Activated CD4-positive, alpha-beta T cell treated with anti-CD3 and anti-CD28 coated beads, Interleukin-2, amount 10 ng/mL, durations not matched to agents 7 days and 5 days (primary cell): ENCODE measurements at regions not wholly inside any gene's neighbourhood (a gene's known extent, or its start where the extent isn't known, plus 50 kb on each side); places are given as distances from the start of the nearest gene placed in this dataset.

Source experiments
- CTCF ChIA-PET: fragments of 350-600 bp; sonication (Branson Sonifier 250); formaldehyde crosslinking; loops from one replicate; lab custom pipeline; 2021; ENCODE audit warnings: antibody characterized with exemption; lab: Charles Lee
- POLR2A ChIA-PET: fragments of 350-600 bp; sonication (Branson Sonifier 250); formaldehyde crosslinking; loops from one replicate; lab custom pipeline; 2021; ENCODE audit warnings: antibody characterized with exemption; lab: Charles Lee
- DNase-seq: peaks from one replicate; pipeline ENCODE4 v3.0.0-alpha.2; 2020
- H3K27ac Mint-ChIP-seq: one replicate; pipeline ENCODE4 v1.8.0; 2021; ENCODE audit warnings: mild to moderate bottlenecking, moderate library complexity, mixed read lengths
- H3K27me3 Mint-ChIP-seq: one replicate; pipeline ENCODE4 v1.8.0; 2021; ENCODE audit warnings: mixed read lengths
- H3K36me3 Mint-ChIP-seq: one replicate; pipeline ENCODE4 v1.8.0; 2021; ENCODE audit warnings: low read depth, mixed read lengths
- H3K4me1 Mint-ChIP-seq: one replicate; pipeline ENCODE4 v1.8.0; 2021; ENCODE audit warnings: mixed read lengths
- H3K4me3 Mint-ChIP-seq: one replicate; pipeline ENCODE4 v1.8.0; 2021; ENCODE audit warnings: mild to moderate bottlenecking, moderate library complexity, mixed read lengths
- H3K9me3 Mint-ChIP-seq: one replicate; pipeline ENCODE4 v1.8.0; 2021; ENCODE audit warnings: mixed read lengths

DNA sequence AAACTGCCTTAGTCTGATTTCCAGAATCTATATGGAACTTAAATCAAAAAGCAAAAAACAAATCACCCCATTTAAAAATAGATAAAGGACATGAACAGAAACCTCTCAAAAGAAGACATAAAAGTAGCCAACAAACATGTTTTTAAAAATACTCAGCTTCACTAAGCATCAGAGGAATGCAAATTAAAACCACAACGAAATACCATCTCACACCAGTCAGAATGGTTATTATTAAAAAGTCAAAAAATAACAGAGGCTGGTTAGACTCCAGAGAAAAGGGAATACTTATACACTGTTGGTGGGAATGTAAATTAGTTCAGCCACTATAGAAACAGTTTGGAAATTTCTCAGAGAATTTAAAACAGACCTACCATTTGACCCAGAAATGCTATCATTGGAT, 367.9 kb downstream of the ZIC4 start:
- DNase-seq: no peak
- Mint-ChIP-seq H3K27ac (no peak overlapping the region), H3K4me3 (no peak overlapping the region), H3K4me1 (no peaks in the 10 kb centered on the region), H3K36me3 (no peaks in the 10 kb centered on the region), H3K27me3 (no peaks in the 10 kb centered on the region), H3K9me3 (peaks cover 15% of the 10 kb centered on the region)
- POLR2A ChIA-PET: no interaction called here
- CTCF ChIA-PET: no interaction called here

DNA sequence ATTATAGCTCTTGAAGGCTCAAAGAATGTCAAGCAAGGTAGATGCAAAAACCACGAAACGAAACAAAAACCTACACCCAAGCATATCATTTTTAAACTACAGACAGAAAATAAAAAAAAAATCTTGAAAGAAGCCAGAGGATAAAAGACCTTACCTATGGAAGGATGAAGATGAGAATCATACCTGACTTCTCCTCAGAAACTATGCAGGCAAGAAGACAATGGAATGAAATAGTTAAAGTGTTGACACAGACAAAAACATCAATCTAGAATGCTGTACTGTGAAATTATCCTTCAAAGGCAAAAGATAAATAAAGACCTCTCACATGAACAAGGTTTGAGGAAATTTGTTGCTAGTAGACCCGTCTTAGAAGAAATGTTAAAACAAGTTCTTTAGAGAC, 372.0 kb downstream of the ZIC4 start:
- CTCF ChIA-PET: interaction anchor here (0.6 kb wide), 1 partner anchor 16 kb away, joined by 3 read pairs; no protein-coding TSS in a partner anchor

DNA sequence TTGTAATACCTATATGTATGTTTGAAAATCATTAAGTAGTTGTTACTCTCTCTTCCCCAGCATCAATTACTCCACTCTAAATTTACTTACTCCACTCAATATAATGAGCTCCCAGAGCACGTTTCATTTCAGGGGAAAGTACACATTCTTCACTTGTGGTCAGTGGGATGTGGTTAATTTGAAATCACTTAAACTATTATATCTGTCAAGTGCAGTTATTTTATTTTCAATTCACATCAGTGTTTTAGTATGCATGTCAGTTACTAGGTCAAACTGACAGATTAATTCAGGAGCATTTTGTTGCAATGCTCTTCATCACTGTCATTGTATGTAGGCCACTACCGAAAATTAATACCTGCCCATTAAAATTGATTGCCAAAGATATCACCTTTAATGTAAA, 376.1 kb downstream of the ZIC4 start:
- POLR2A ChIA-PET: no interaction called here
- Mint-ChIP-seq H3K27ac (no peak overlapping the region), H3K4me3 (no peak overlapping the region), H3K36me3 (no peaks in the 10 kb centered on the region), H3K27me3 (no peaks in the 10 kb centered on the region), H3K4me1 (no peaks in the 10 kb centered on the region), H3K9me3 (peaks cover 9% of the 10 kb centered on the region)
- DNase-seq: no peak
- CTCF ChIA-PET: no interaction called here

More for the DNA sequence above, 372.0 kb downstream of the ZIC4 start:
- no peak for DNase-seq
- Mint-ChIP-seq H3K4me3 (no peak overlapping the region), H3K36me3 (no peaks in the 10 kb centered on the region), H3K4me1 (no peaks in the 10 kb centered on the region), H3K27me3 (no peaks in the 10 kb centered on the region), H3K27ac (no peak overlapping the region), H3K9me3 (peaks cover 11% of the 10 kb centered on the region)
- POLR2A ChIA-PET: no interaction called here

DNA sequence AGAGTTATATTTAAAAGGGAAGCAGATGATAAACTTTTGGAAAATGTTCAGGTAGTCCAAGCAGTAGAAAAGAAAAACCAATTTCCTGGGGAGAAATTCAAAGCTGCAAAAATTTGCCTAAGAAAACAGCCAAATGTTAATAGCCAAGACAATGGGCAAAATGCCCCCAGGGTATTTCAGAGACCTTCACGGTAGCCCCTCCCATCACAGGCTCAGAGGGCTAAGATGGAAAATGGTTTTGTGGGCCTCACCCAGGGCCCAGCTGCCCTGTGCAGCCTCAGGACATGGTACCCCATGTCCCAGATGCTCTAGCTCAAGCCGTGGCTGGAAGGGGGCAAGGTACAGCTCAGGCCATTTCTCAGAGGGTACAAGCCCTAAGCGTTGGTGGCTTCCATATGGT, 391.0 kb downstream of the ZIC4 start:
- ChIA-PET CTCF (no interaction called here), POLR2A (no interaction called here)
- H3K4me1 Mint-ChIP-seq: no peaks in the 10 kb centered on the region
- H3K27ac Mint-ChIP-seq: no peak overlapping the region
- peaks cover 5% of the 10 kb centered on the region for H3K9me3 Mint-ChIP-seq
- no peak overlapping the region for H3K4me3 Mint-ChIP-seq
- no peaks in the 10 kb centered on the region for H3K36me3 Mint-ChIP-seq
- DNase-seq: no peak
- H3K27me3 Mint-ChIP-seq: no peaks in the 10 kb centered on the region

DNA sequence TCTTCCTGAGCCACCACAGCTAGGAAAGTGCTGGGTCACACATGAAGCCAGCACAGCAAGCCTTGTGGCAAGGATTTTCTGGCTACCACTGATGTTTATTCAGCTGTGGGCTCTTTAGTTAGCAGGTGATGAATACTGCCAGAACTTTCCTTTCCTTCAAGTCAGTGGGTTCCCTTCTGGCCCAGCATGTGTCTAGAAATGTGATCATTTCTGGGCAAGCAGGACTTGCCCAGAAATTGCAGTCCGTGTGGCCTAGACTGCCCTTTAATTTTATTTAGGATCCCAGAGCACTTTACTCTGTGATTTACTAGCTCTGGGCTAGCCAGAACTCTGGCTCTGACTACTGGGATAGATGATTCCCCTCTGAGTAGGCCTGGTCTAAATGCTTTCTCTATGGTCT, 397.5 kb downstream of the ZIC4 start:
- H3K27ac Mint-ChIP-seq: no peak overlapping the region
- no peak for DNase-seq
- ChIA-PET CTCF (no interaction called here), POLR2A (no interaction called here)
- no peaks in the 10 kb centered on the region for H3K36me3 Mint-ChIP-seq
- no peaks in the 10 kb centered on the region for H3K9me3 Mint-ChIP-seq
- no peak overlapping the region for H3K4me3 Mint-ChIP-seq
- no peaks in the 10 kb centered on the region for H3K27me3 Mint-ChIP-seq
- no peaks in the 10 kb centered on the region for H3K4me1 Mint-ChIP-seq

DNA sequence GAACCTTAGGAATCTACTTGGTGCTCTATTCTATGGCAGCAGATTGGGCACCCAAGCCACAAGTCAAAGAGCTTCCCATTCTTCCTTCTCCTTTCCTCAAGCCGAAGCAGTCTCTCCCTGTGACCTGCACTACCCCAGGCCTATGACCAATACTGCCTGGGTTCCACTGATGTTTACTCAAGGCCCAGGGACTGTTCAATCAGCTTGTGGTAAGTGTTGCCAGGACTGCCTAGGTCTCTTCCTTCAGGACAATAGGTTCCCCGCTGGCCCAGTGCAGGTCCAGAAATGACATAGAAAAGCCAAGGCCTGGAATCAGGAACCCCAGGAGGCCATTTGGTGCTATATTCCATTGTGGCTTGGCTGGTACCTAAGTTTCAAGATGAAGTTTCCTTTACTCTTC, 397.9 kb downstream of the ZIC4 start:
- Mint-ChIP-seq H3K27me3 (no peaks in the 10 kb centered on the region), H3K4me1 (no peaks in the 10 kb centered on the region), H3K4me3 (no peak overlapping the region), H3K27ac (no peak overlapping the region), H3K36me3 (no peaks in the 10 kb centered on the region), H3K9me3 (no peaks in the 10 kb centered on the region)
- DNase-seq: no peak
- ChIA-PET CTCF (no interaction called here), POLR2A (no interaction called here)

DNA sequence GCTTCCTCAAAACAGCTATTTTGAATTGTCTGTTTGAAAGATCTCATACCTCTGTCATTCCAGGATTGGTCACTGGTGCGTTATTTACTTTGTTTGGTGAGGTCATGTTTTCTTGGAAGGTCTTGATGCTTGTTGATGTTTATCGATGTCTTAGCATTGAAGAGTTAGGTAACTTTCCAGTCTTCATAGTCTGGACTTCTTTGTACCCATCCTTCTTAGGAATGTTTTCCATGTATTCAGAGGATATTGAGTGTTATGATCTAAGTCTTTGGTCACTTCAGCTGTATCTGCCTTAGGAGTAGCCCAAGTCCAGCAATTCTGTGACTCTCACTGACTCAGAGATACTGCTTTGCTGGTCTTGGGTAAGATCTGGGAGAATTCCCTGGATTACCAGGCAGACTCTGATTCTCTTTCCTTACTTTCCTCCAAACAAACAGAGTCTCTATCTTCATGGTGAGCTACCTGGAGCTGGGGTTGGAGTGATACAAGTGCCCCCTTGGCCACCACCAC, 398.6 kb downstream of the ZIC4 start:
- no peak for DNase-seq
- Mint-ChIP-seq H3K4me3 (no peak overlapping the region), H3K27ac (no peak overlapping the region), H3K4me1 (no peaks in the 10 kb centered on the region), H3K36me3 (no peaks in the 10 kb centered on the region), H3K9me3 (no peaks in the 10 kb centered on the region), H3K27me3 (no peaks in the 10 kb centered on the region)
- CTCF ChIA-PET: no interaction called here
- POLR2A ChIA-PET: no interaction called here

DNA sequence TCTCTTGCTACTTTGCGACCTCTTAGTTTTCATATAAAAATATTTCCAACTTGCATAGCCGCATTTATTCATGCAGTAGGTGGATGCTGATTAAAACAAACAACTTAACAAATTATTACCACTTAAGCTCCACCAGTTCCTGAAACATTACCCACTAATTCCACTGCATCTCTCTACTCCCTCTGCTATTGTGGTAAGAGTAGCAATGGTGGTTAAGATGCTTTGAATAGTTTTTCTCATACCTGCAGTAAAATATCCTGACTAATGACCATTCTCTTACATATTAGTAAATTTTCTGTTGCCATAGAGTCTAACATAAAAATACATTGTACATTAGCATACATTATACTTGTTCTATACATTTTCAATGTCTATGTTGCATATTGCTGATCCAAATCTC, 397.6 kb upstream of the PLSCR5 start:
- H3K9me3 Mint-ChIP-seq: no peaks in the 10 kb centered on the region
- DNase-seq: no peak

DNA sequence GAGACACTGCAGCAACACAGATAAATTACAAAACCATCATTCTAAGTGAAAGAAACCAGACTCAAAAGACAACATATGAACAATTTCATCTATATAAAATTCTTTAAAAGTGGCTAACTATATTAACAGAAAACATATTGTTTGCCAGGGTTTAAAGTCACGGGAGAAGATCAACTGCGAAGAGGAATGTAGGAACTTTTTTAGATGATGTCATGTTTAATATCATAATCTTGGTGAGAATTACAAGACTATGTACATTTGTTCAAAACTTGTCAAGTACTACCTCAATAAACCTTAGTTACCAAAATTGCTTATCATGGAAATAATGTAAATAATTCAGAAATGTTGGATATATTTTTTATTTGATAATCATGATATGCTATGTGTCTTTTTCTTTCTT, 395.1 kb upstream of the PLSCR5 start:
- Mint-ChIP-seq H3K27ac (no peak overlapping the region), H3K4me3 (no peak overlapping the region), H3K9me3 (no peaks in the 10 kb centered on the region), H3K4me1 (no peaks in the 10 kb centered on the region), H3K36me3 (no peaks in the 10 kb centered on the region), H3K27me3 (no peaks in the 10 kb centered on the region)
- DNase-seq: no peak
- ChIA-PET CTCF (no interaction called here), POLR2A (no interaction called here)

More for the DNA sequence above, 397.6 kb upstream of the PLSCR5 start:
- no peaks in the 10 kb centered on the region for H3K27me3 Mint-ChIP-seq
- POLR2A ChIA-PET: no interaction called here
- CTCF ChIA-PET: no interaction called here
- no peaks in the 10 kb centered on the region for H3K36me3 Mint-ChIP-seq
- H3K4me1 Mint-ChIP-seq: no peaks in the 10 kb centered on the region
- no peak overlapping the region for H3K27ac Mint-ChIP-seq
- no peak overlapping the region for H3K4me3 Mint-ChIP-seq

DNA sequence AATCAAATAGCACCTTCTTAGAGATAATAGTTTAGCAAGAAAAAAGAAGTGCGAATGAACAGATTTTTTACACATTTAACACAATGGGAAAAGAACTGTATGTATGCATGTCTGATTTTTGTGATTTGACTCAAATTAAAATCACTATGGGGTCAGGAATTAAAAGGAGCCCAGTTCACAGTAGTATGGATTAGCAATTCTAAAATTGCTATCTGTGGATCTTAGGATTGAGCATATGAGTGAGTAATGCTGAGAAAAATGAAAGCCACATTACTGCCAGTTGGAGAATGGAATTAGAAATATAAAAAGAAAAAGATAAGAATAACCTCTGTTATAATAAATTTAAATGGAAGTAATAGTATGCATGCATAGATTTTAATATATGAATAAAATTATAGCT, 386.8 kb upstream of the PLSCR5 start:
- POLR2A ChIA-PET: no interaction called here
- Mint-ChIP-seq H3K9me3 (no peaks in the 10 kb centered on the region), H3K27ac (no peak overlapping the region), H3K27me3 (no peaks in the 10 kb centered on the region), H3K36me3 (no peaks in the 10 kb centered on the region), H3K4me3 (no peak overlapping the region), H3K4me1 (no peaks in the 10 kb centered on the region)
- CTCF ChIA-PET: no interaction called here
- DNase-seq: no peak

DNA sequence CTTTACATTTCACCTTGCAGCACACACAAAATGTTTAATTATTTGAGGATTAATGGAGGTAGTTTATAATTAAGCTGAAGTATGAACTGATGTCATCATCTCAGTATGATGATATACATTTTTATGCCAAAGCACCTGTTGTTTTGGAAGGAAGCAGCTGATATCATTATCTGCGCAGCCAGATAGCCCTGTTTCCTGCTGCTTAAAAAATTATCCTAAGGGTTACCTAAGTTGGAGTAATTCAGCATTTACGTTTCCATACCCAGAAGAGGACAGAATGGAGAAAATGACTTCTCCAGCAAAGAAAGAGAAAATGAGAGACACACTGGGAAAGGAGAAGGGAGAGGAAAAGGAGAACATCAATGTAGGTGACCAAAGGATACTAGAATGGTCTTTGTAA, 370.3 kb upstream of the PLSCR5 start:
- H3K27ac Mint-ChIP-seq: no peak overlapping the region
- H3K36me3 Mint-ChIP-seq: no peaks in the 10 kb centered on the region
- no peaks in the 10 kb centered on the region for H3K9me3 Mint-ChIP-seq
- DNase-seq: no peak
- ChIA-PET CTCF (no interaction called here), POLR2A (no interaction called here)
- no peaks in the 10 kb centered on the region for H3K27me3 Mint-ChIP-seq
- no peaks in the 10 kb centered on the region for H3K4me1 Mint-ChIP-seq
- no peak overlapping the region for H3K4me3 Mint-ChIP-seq

DNA sequence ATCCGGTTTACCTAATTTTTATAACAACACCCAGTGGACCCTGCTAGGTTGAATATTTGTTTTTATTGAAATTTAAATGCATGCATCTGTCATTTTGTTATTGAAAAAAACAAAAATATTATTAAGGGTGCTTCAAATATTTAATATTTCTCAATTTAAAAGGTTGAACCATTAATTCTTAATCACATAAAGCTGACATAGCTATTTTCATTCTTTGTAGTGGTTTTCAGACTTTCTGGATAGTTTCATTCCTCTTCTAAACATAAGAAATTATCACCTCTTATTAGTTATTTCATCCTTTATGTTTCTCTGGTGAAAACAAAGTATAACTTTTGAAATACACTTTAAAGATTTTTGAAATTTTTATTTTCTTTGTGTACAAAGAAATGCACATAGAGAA, 369.9 kb upstream of the PLSCR5 start:
- Mint-ChIP-seq H3K36me3 (no peaks in the 10 kb centered on the region), H3K27me3 (no peaks in the 10 kb centered on the region), H3K9me3 (no peaks in the 10 kb centered on the region), H3K4me1 (no peaks in the 10 kb centered on the region), H3K4me3 (no peak overlapping the region), H3K27ac (no peak overlapping the region)
- CTCF ChIA-PET: no interaction called here
- POLR2A ChIA-PET: no interaction called here
- DNase-seq: no peak

DNA sequence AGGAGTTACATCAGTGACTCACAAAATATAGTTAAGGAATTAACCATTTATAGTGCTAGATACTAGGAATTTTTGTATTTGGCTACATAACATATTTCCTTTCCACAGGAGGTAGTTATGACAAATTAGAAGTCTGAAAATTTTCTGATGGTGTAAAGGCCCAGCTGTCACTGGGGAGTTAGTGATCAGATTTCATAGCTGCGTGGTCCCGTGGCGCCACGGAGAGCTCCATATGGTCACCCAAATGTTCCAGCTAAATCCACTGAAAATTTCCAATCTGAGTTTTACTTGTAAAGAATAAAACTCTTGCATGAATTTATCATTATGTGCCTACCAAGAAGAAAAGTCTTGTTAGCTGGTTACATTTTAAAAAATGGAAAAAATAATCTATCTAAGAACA, 368.9 kb upstream of the PLSCR5 start:
- no peak overlapping the region for H3K4me3 Mint-ChIP-seq
- DNase-seq: no peak
- no peaks in the 10 kb centered on the region for H3K4me1 Mint-ChIP-seq
- H3K27me3 Mint-ChIP-seq: no peaks in the 10 kb centered on the region
- POLR2A ChIA-PET: no interaction called here
- CTCF ChIA-PET: no interaction called here
- no peak overlapping the region for H3K27ac Mint-ChIP-seq
- no peaks in the 10 kb centered on the region for H3K36me3 Mint-ChIP-seq
- no peaks in the 10 kb centered on the region for H3K9me3 Mint-ChIP-seq

DNA sequence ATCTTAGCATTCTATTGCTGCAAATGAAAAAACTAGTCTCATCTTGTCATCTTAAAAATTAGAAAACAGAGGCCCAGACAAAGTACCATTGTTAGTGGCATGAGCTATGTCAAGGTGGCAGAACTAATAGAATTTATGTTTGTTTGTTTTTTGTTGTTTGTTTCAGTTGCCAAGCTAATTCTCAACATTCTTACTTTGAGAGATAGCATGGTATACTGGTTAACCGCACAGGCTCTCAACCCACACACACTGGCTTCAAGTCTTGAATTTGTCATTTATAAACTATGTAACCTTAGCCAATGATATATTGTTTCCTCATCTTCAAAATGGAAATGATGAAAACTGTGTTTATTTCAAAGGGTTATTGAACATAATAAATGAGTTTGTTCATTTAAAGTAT, 367.6 kb upstream of the PLSCR5 start:
- Mint-ChIP-seq H3K27me3 (no peaks in the 10 kb centered on the region), H3K9me3 (no peaks in the 10 kb centered on the region), H3K27ac (no peak overlapping the region), H3K4me1 (no peaks in the 10 kb centered on the region), H3K4me3 (no peak overlapping the region), H3K36me3 (no peaks in the 10 kb centered on the region)
- ChIA-PET POLR2A (no interaction called here), CTCF (no interaction called here)
- no peak for DNase-seq
